Vagina (tissue), 2 donors: ENCODE measurements at regions not wholly inside any gene's neighbourhood (a gene's known extent, or its start where the extent isn't known, plus 50 kb on each side); places are given as distances from the start of the nearest gene placed in this dataset.

Source experiments
- POLR2A ChIP-seq, 2 donors: fragments of 450-650 bp; IDR thresholded peaks; one replicate each; pipeline ENCODE4 v1.6.1; 2017; ENCODE audit warnings: antibody characterized with exemption in 2 of 2, mild to moderate bottlenecking in 2 of 2, moderate library complexity in 2 of 2
- POLR2AphosphoS5 ChIP-seq, 2 donors: sonication (generic); formaldehyde crosslinking; IDR thresholded peaks; one replicate each; pipeline ENCODE4 v1.9.0; 2017; ENCODE audit warnings: antibody characterized with exemption in 2 of 2, mild to moderate bottlenecking in 2 of 2, low read depth in 1 of 2; ENCODE audit not compliant: insufficient read depth in 1 of 2
- TF ChIP-seq, protein P1 (sequence below), 3 experiments: fragments of 450-650 bp in 2 of 3; fragments of 200-600 bp in 1 of 3; sonication (generic) in 1 of 3; IDR thresholded peaks; one replicate each; pipeline ENCODE4 v1.5.1; 2017 to 2019; ENCODE audit warnings: antibody characterized with exemption in 3 of 3, mild to moderate bottlenecking in 2 of 3, moderate library complexity in 2 of 3

DNA sequence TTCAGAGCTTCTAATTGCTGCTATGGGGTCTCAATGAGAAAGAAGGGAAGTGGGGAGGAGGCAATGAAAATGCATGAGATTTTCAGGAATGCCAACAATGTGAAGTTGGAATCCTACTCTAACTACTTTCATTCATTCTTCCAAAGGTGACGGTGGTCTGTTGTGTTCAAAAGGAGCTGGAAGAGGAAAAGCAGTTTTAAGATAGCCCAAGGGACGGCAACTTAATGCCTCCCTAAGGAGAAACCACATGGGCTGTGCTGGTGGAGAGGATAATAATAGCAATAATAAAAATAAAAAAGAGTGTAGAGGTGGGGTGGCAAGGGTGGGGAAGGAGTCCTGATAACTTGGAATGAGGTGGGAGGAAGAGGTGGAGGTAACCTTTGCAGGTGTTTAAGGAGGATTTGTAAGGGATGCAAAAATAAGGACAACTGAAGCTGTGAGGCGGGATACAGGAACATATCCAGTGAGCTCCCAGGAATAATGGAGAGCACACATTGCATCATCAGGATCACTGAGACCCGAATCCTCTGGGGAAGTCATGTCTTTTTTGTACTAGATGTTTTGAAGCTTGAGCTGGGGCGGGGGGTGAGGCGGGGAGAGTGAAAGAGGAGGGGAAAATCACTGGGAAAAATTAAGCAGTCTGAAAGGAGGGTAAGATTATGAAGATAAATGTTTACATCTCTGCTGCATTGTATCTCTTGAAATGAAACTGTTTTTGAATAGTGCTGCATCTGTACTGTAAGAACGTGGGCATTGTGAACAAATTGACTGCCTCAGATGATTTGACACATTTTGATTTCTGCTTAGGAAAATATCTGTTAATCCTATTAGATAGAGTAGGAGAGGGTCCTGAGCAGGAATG, 120.1 kb upstream of the TMEM161B start:
- TF ChIP-seq POLR2AphosphoS5 (IDR thresholded peaks at IDR 0.05; ENCODE audit: insufficient read depth in 1 of 2, low read depth in 1 of 2): no peak
- TF ChIP-seq, protein P1, sequence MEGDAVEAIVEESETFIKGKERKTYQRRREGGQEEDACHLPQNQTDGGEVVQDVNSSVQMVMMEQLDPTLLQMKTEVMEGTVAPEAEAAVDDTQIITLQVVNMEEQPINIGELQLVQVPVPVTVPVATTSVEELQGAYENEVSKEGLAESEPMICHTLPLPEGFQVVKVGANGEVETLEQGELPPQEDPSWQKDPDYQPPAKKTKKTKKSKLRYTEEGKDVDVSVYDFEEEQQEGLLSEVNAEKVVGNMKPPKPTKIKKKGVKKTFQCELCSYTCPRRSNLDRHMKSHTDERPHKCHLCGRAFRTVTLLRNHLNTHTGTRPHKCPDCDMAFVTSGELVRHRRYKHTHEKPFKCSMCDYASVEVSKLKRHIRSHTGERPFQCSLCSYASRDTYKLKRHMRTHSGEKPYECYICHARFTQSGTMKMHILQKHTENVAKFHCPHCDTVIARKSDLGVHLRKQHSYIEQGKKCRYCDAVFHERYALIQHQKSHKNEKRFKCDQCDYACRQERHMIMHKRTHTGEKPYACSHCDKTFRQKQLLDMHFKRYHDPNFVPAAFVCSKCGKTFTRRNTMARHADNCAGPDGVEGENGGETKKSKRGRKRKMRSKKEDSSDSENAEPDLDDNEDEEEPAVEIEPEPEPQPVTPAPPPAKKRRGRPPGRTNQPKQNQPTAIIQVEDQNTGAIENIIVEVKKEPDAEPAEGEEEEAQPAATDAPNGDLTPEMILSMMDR (IDR thresholded peaks at IDR 0.05): no peak
- TF ChIP-seq POLR2A (IDR thresholded peaks at IDR 0.05): no peak
